CD14-positive monocyte (primary cell): ENCODE measurements at regions not wholly inside any gene's neighbourhood (a gene's known extent, or its start where the extent isn't known, plus 50 kb on each side); places are given as distances from the start of the nearest gene placed in this dataset.

Source experiments
- DNase-seq, 3 donors: peaks; one replicate each; pipeline ENCODE4 v3.0.0-alpha.2; 2011 to 2022
- H2AFZ ChIP-seq: 2 replicates; pipeline ENCODE4 v1.6.0; 2012; ENCODE audit warnings: mild to moderate bottlenecking, low read depth, low read length, inconsistent platforms; ENCODE audit not compliant: insufficient read depth, poor library complexity, severe bottlenecking
- H3K27ac ChIP-seq, 2 donors: 1 replicate in 1 of 2; 2 replicates in 1 of 2; pipeline ENCODE4 v1.5.1; 2012 to 2013; ENCODE audit warnings: low read length in 2 of 2, control low read depth in 1 of 2, inconsistent platforms in 1 of 2, low read depth in 1 of 2, mild to moderate bottlenecking in 1 of 2
- H3K27me3 ChIP-seq, 2 donors: one replicate each; pipeline versions ENCODE4 v1.6.0 to v1.6.1; 2011 to 2013; ENCODE audit warnings: low read length in 2 of 2; ENCODE audit not compliant: control insufficient read depth in 2 of 2, insufficient read depth in 2 of 2
- H3K36me3 ChIP-seq, 2 donors: replicated peaks in 1 of 2; 1 replicate in 1 of 2; 2 replicates in 1 of 2; pipeline versions ENCODE4 v1.5.1 to v1.6.1; 2012 to 2013; ENCODE audit warnings: low read length in 2 of 2, control low read depth in 1 of 2, inconsistent platforms in 1 of 2, mild to moderate bottlenecking in 1 of 2; ENCODE audit not compliant: insufficient read depth in 2 of 2, control insufficient read depth in 1 of 2
- H3K4me1 ChIP-seq, 2 donors: 1 replicate in 1 of 2; 2 replicates in 1 of 2; pipeline versions ENCODE4 v1.5.1 to v1.6.1; 2012 to 2013; ENCODE audit warnings: low read length in 2 of 2, control low read depth in 1 of 2, inconsistent platforms in 1 of 2, mild to moderate bottlenecking in 1 of 2, moderate library complexity in 1 of 2; ENCODE audit not compliant: insufficient read depth in 2 of 2, control insufficient read depth in 1 of 2
- H3K4me2 ChIP-seq: replicated peaks from 2 replicates; pipeline ENCODE3; 2012; ENCODE audit warnings: low read length, moderate library complexity, mild to moderate bottlenecking; ENCODE audit not compliant: poor library complexity, severe bottlenecking; ENCODE audit errors: extremely low read depth
- H3K4me3 ChIP-seq, 3 experiments: fragments of 200-600 bp in 1 of 3; sonication (generic) in 1 of 3; replicated peaks in 1 of 3; 1 replicate in 2 of 3; 2 replicates in 1 of 3; pipeline ENCODE4 v1.5.1; 2011 to 2013; ENCODE audit warnings: low read length in 3 of 3, mild to moderate bottlenecking in 3 of 3, control low read depth in 2 of 3, low read depth in 2 of 3, inconsistent platforms in 1 of 3, moderate library complexity in 1 of 3
- H3K79me2 ChIP-seq: 2 replicates; pipeline ENCODE4 v1.6.0; 2012; ENCODE audit warnings: mild to moderate bottlenecking, control low read depth, inconsistent platforms, low read length, moderate library complexity; ENCODE audit not compliant: insufficient read depth
- H3K9ac ChIP-seq: 2 replicates; pipeline ENCODE4 v1.6.0; 2017; ENCODE audit warnings: low read length, mild to moderate bottlenecking; ENCODE audit not compliant: insufficient read depth, poor library complexity, severe bottlenecking
- H3K9me3 ChIP-seq, 2 donors: replicated peaks in 1 of 2; 1 replicate in 1 of 2; 2 replicates in 1 of 2; pipeline versions ENCODE4 v1.5.1 to v1.6.1; 2012 to 2013; ENCODE audit warnings: low read length in 2 of 2, control low read depth in 1 of 2; ENCODE audit not compliant: control insufficient read depth in 1 of 2, insufficient read depth in 1 of 2
- H4K20me1 ChIP-seq: 2 replicates; pipeline ENCODE4 v1.6.0; 2012; ENCODE audit warnings: mild to moderate bottlenecking, low read length, control low read depth, moderate library complexity; ENCODE audit not compliant: insufficient read depth
- H3K27ac Mint-ChIP-seq, 7 donors: one replicate each; pipeline ENCODE4 v1.8.0; 2020; ENCODE audit warnings: mild to moderate bottlenecking in 7 of 7, mixed read lengths in 7 of 7, moderate library complexity in 6 of 7, inconsistent platforms in 2 of 7
- H3K27me3 Mint-ChIP-seq, 3 donors: one replicate each; pipeline ENCODE4 v1.8.0; 2021 to 2022; ENCODE audit warnings: low read depth in 3 of 3, mild to moderate bottlenecking in 3 of 3, mixed read lengths in 3 of 3, moderate library complexity in 3 of 3, inconsistent platforms in 1 of 3
- H3K36me3 Mint-ChIP-seq, 2 donors: one replicate each; pipeline ENCODE4 v1.8.0; 2020; ENCODE audit warnings: mixed read lengths in 2 of 2, inconsistent platforms in 1 of 2, mild to moderate bottlenecking in 1 of 2
- H3K4me1 Mint-ChIP-seq: one replicate; pipeline ENCODE4 v1.8.0; 2020; ENCODE audit warnings: mild to moderate bottlenecking, mixed read lengths
- H3K4me3 Mint-ChIP-seq, 2 donors: one replicate each; pipeline ENCODE4 v1.8.0; 2020; ENCODE audit warnings: mild to moderate bottlenecking in 2 of 2, mixed read lengths in 2 of 2, moderate library complexity in 1 of 2
- H3K9me3 Mint-ChIP-seq, 7 donors: one replicate each; pipeline ENCODE4 v1.8.0; 2020 to 2022; ENCODE audit warnings: mixed read lengths in 7 of 7, mild to moderate bottlenecking in 6 of 7, moderate library complexity in 6 of 7, inconsistent platforms in 2 of 7
- WGBS: methylation state at CpG from one replicate; pipeline ENCODE4 v1.1.5; 2013; ENCODE audit warnings: missing lambda C conversion rate; ENCODE audit not compliant: insufficient coverage; 5-methylcytosine and 5-hydroxymethylcytosine counted together
- intact Hi-C, 2 donors: fragments of 100-400 bp; cut with micrococcal nuclease; formaldehyde crosslinking; loops; one replicate each; pipeline versions ENCODE4 v1.15.0 to v1.15.1; 2023
- TF ChIP-seq, protein P1 (sequence below): fragments of 200-600 bp; IDR thresholded peaks from one replicate; pipeline ENCODE4 v1.8.0; 2022; ENCODE audit warnings: antibody characterized with exemption, mild to moderate bottlenecking

DNA sequence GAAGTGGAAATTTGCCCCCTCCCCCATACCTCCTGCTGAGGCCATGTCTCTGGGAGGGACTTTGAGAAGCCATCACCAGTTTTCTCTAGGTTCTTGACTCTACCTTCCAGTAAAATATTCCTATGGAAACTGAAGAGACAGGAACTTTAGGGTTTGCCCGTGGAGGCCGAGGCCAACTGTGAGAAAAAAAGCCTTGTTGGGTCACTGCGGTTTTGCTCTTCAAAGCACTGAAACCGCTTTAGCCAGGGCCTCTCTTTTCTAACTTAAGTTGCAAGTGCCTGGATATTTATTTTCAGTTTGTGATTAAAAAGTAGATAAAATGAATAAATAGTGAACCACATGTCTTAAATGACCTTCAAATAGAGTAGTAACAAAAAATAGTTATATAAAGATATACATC, 159.7 kb upstream of the TSC22D1 start:
- H3K27me3 Mint-ChIP-seq: peaks cover 0 to 6% (median 2%) of the 10 kb centered on the region in 3 donors
- H3K4me1 Mint-ChIP-seq: no peaks in the 10 kb centered on the region
- Histone ChIP-seq H2AFZ (no peak overlapping the region), H3K36me3 (no peaks in the 10 kb centered on the region), H3K9me3 (no peaks in the 10 kb centered on the region), H3K27ac (no peak overlapping the region), H3K4me1 (no peaks in the 10 kb centered on the region), H3K4me2 (no peak overlapping the region), H3K79me2 (no peaks in the 10 kb centered on the region), H3K4me3 (no peak overlapping the region), H3K27me3 (no peaks in the 10 kb centered on the region), H4K20me1 (no peaks in the 10 kb centered on the region), H3K9ac (no peak overlapping the region)
- TF ChIP-seq, protein P1, sequence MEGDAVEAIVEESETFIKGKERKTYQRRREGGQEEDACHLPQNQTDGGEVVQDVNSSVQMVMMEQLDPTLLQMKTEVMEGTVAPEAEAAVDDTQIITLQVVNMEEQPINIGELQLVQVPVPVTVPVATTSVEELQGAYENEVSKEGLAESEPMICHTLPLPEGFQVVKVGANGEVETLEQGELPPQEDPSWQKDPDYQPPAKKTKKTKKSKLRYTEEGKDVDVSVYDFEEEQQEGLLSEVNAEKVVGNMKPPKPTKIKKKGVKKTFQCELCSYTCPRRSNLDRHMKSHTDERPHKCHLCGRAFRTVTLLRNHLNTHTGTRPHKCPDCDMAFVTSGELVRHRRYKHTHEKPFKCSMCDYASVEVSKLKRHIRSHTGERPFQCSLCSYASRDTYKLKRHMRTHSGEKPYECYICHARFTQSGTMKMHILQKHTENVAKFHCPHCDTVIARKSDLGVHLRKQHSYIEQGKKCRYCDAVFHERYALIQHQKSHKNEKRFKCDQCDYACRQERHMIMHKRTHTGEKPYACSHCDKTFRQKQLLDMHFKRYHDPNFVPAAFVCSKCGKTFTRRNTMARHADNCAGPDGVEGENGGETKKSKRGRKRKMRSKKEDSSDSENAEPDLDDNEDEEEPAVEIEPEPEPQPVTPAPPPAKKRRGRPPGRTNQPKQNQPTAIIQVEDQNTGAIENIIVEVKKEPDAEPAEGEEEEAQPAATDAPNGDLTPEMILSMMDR: no peak
- no peaks in the 10 kb centered on the region for H3K36me3 Mint-ChIP-seq
- 100% methylated on average over 2 of the region's 4 CpGs for WGBS
- no peak for DNase-seq
- peaks cover 0 to 2% (median 0%) of the 10 kb centered on the region in 7 donors for H3K9me3 Mint-ChIP-seq
- H3K4me3 Mint-ChIP-seq: no peak overlapping the region
- intact Hi-C loops: no loop called here
- no peak overlapping the region for H3K27ac Mint-ChIP-seq

DNA sequence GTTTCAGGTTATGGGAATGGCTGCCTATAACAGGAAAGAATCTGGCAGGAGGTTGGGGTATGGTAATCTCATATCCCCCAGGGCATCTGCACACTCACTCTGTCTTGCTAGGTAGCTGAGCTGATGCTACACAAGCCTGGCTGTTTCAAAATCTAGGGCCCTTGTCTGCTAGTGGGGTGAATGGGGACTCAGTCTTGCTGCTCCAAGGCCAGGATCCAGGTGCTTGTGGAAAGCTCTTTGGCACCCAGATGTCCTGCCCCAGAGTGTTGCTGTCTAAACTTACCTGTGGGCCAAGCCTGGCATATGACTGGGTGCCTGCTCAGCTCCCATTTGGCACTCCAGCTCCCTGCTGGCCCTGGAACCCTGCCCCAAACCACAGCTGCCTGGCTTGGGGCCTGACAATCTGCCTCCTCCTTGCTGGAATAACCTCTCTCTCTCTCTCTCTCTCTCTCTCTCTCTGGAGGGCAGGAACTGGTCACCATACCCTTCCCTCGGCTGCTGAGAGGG, 158.1 kb upstream of the TSC22D1 start:
- no peaks in the 10 kb centered on the region for H4K20me1 ChIP-seq

More for the DNA sequence above, 158.1 kb upstream of the TSC22D1 start:
- no peak overlapping the region for H3K9ac ChIP-seq
- H3K36me3 Mint-ChIP-seq: no peaks in the 10 kb centered on the region
- no peaks in the 10 kb centered on the region for H3K9me3 ChIP-seq
- no peak overlapping the region for H3K4me2 ChIP-seq
- no peak overlapping the region for H2AFZ ChIP-seq
- H3K9me3 Mint-ChIP-seq: peaks cover 0 to 2% (median 0%) of the 10 kb centered on the region in 7 donors
- no peak overlapping the region for H3K4me3 ChIP-seq
- H3K27ac ChIP-seq: no peak overlapping the region
- no peaks in the 10 kb centered on the region for H3K79me2 ChIP-seq
- no peaks in the 10 kb centered on the region for H3K4me1 Mint-ChIP-seq
- TF ChIP-seq, protein P1: no peak
- no peaks in the 10 kb centered on the region for H3K36me3 ChIP-seq
- WGBS: 20% methylated on average over 1 of the region's 1 CpG
- intact Hi-C loops: no loop called here
- H3K4me1 ChIP-seq: no peaks in the 10 kb centered on the region
- H3K27ac Mint-ChIP-seq: no peak overlapping the region
- H3K27me3 Mint-ChIP-seq: peaks cover 0 to 6% (median 2%) of the 10 kb centered on the region in 3 donors
- DNase-seq: no peak
- no peaks in the 10 kb centered on the region for H3K27me3 ChIP-seq
- H3K4me3 Mint-ChIP-seq: no peak overlapping the region
